ENCODE measurements at regions not wholly inside any gene's neighbourhood (a gene's known extent, or its start where the extent isn't known, plus 50 kb on each side); places are given as distances from the start of the nearest gene placed in this dataset.
A peak's percentile ranks its signal among the peaks of the same experiment; 100 is the strongest.

GRCh38 chr3:117404730-117405129, 695.2 kb downstream of the TUSC7 start:
- Histone ChIP-seq H3K27me3 (no peaks in the 10 kb centered on the region), H3K9me3 (no peaks in the 10 kb centered on the region), H3K4me3 (no peak overlapping the region), H3K36me3 (no peaks in the 10 kb centered on the region), H3K4me1 (peaks cover 0 to 15% of the 10 kb centered on the region in 2 donors), H3K27ac (no peak overlapping the region)
- intact Hi-C loops (cut with DNase I), result no loop called here
- DNase-seq (no peak), ATAC-seq (no peak)
- no peak for TF ChIP-seq CTCF (IDR thresholded peaks at IDR 0.05)

GRCh38 chr3:117405359-117405758, 695.8 kb downstream of the TUSC7 start:
- ATAC-seq (no peak), DNase-seq (no peak)
- Histone ChIP-seq H3K9me3 (no peaks in the 10 kb centered on the region), H3K27ac (no peak overlapping the region), H3K4me3 (no peak overlapping the region), H3K27me3 (no peaks in the 10 kb centered on the region), H3K36me3 (no peaks in the 10 kb centered on the region), H3K4me1 (peaks cover 0 to 15% of the 10 kb centered on the region in 2 donors)
- intact Hi-C loops (cut with DNase I), result no loop called here
- TF ChIP-seq CTCF (IDR thresholded peaks at IDR 0.05), result no peak

GRCh38 chr3:117407317-117407716, 697.7 kb downstream of the TUSC7 start:
- no peaks in the 10 kb centered on the region for H3K36me3 ChIP-seq
- ATAC-seq (peak; percentile 57), DNase-seq (no peak)
- no peak overlapping the region for H3K27ac ChIP-seq
- intact Hi-C loops (cut with DNase I), result no loop called here
- peaks cover 0 to 15% of the 10 kb centered on the region in 2 donors for H3K4me1 ChIP-seq
- H3K27me3 ChIP-seq, result no peaks in the 10 kb centered on the region
- TF ChIP-seq CTCF (IDR thresholded peaks at IDR 0.05), result no peak
- no peak overlapping the region for H3K4me3 ChIP-seq
- no peaks in the 10 kb centered on the region for H3K9me3 ChIP-seq

GRCh38 chr3:117408811-117409210, 699.2 kb downstream of the TUSC7 start:
- intact Hi-C loops (cut with DNase I), result no loop called here
- no peak overlapping the region for H3K27ac ChIP-seq
- H3K4me3 ChIP-seq, result no peak overlapping the region
- H3K27me3 ChIP-seq, result no peaks in the 10 kb centered on the region
- DNase-seq (no peak), ATAC-seq (no peak)
- TF ChIP-seq CTCF (IDR thresholded peaks at IDR 0.05), result no peak
- no peaks in the 10 kb centered on the region for H3K9me3 ChIP-seq
- no peaks in the 10 kb centered on the region for H3K36me3 ChIP-seq
- peaks cover 0 to 11% of the 10 kb centered on the region in 2 donors for H3K4me1 ChIP-seq

GRCh38 chr3:117409256-117409655, 699.7 kb downstream of the TUSC7 start:
- Histone ChIP-seq H3K36me3 (no peaks in the 10 kb centered on the region), H3K4me3 (no peak overlapping the region), H3K27ac (no peak overlapping the region), H3K9me3 (no peaks in the 10 kb centered on the region), H3K4me1 (peaks cover 0 to 9% of the 10 kb centered on the region in 2 donors), H3K27me3 (no peaks in the 10 kb centered on the region)
- intact Hi-C loops (cut with DNase I), result no loop called here
- ATAC-seq, result no peak
- DNase-seq, result no peak
- TF ChIP-seq CTCF (IDR thresholded peaks at IDR 0.05), result no peak
